GM12875 (cell line): ENCODE measurements at regions not wholly inside any gene's neighbourhood (a gene's known extent, or its start where the extent isn't known, plus 50 kb on each side); places are given as distances from the start of the nearest gene placed in this dataset.
"Not testable (repeated sequence)": the region's sequence is repeated elsewhere in the genome, so short reads cannot be mapped to it uniquely, and the experiment has no call there.

ENCODE experiments used
- H3K4me3 ChIP-seq: one replicate; pipeline ENCODE4 v1.5.1; 2011; ENCODE audit warnings: low read depth, low read length, control low read depth
- TF ChIP-seq, protein P1 (sequence below): IDR thresholded peaks from 2 replicates; pipeline ENCODE4 v1.5.1; 2011; ENCODE audit warnings: low read depth, mild to moderate bottlenecking, control low read depth, inconsistent platforms, low read length, moderate library complexity, borderline replicate concordance; ENCODE audit not compliant: insufficient read depth

DNA sequence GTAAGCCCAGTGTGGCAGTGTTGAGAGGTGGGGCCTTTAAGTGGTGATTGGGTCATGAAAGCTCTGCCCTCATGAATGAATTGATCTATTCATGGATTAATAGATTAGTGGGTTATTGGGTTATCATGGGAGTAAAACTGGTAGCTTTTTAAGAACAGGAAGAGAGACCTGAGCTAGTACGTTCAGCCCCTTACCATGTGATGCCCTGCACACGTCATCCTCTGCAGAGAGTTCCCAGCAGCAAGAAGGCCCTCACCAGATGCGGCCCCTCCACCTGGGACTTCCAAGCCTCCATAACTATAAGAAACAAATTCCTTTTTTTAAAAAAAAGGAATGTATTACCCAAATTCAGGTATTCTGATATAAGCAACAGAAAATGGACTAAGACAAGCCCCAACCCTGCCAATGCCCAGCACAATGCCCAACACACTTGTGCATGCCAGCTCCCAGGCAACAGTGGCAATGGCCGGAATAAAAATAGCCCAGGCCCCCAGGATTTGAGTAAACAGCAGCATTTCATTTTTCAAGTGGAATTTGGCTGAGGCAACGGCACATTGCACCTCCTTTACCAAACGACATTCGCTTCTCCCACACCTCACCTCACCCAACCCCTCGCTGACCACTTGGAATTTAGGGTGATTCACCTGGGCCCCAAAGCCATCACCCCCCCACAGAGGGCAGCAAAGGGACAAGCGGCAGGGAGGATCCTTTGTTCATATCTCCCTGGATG, 215.9 kb downstream of the TOMM20 start:
- TF ChIP-seq, protein P1, sequence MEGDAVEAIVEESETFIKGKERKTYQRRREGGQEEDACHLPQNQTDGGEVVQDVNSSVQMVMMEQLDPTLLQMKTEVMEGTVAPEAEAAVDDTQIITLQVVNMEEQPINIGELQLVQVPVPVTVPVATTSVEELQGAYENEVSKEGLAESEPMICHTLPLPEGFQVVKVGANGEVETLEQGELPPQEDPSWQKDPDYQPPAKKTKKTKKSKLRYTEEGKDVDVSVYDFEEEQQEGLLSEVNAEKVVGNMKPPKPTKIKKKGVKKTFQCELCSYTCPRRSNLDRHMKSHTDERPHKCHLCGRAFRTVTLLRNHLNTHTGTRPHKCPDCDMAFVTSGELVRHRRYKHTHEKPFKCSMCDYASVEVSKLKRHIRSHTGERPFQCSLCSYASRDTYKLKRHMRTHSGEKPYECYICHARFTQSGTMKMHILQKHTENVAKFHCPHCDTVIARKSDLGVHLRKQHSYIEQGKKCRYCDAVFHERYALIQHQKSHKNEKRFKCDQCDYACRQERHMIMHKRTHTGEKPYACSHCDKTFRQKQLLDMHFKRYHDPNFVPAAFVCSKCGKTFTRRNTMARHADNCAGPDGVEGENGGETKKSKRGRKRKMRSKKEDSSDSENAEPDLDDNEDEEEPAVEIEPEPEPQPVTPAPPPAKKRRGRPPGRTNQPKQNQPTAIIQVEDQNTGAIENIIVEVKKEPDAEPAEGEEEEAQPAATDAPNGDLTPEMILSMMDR = no peak
- no peak overlapping the region for H3K4me3 ChIP-seq

DNA sequence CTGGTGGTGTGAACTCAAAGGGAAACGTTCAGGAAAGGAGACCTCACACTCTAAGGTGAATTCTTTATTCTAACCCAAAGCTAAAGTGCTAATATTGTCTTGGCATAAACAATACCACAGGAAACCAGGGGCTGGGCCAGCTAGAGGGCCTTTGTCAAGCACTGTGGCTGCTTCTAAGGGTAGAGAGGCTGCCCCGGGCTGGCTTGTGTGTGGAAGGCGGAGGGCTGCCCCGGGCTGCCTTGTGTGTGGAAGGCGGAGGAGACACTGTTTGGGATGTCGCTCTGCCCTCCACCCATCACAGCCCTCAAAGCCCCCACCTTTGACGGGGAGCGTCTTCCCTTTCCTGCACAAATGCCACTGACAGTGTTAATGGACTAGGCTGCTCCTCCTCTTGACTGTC, 216.8 kb downstream of the TOMM20 start:
- TF ChIP-seq, protein P1 = no peak
- H3K4me3 ChIP-seq = no peak overlapping the region

DNA sequence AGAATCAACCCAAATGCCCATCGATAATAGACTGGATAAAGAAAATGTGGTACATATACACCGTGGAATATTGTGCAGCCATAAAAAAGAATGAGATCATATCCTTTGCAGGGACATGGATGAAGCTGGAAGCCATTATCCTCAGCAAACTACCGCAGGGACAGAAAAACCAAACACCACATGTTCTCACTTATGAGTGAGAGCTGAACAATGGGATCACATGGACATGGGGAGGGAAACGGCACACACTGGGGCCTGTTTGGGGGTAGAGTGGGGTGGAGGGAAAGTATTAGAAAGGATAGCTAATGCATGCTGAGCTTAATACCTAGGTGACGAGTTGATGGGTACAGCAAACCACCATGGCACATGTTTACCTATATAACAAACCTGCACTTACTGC, 217.5 kb downstream of the TOMM20 start:
- not testable (repeated sequence) for H3K4me3 ChIP-seq

DNA sequence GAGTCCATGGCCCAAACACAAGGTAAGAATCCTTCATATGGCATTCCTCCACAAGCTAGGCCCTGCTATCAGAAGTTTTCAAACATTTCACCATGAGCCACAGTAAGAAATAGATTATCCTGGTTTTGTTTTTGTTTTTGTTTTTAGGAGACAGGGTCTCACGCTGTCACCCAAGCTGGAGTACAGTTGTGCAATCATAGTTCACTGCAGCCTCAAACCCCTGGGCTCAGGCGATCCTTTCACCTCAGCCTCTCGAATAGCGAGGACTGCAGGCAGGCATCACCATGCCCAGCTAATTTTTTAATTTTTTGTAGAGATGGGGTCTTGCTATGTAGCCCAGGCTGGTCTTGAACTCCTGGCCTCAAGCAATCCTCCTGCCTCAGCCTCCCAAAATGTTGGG, 218.8 kb downstream of the TOMM20 start:
- H3K4me3 ChIP-seq = no peak overlapping the region
- TF ChIP-seq, protein P1 = no peak

DNA sequence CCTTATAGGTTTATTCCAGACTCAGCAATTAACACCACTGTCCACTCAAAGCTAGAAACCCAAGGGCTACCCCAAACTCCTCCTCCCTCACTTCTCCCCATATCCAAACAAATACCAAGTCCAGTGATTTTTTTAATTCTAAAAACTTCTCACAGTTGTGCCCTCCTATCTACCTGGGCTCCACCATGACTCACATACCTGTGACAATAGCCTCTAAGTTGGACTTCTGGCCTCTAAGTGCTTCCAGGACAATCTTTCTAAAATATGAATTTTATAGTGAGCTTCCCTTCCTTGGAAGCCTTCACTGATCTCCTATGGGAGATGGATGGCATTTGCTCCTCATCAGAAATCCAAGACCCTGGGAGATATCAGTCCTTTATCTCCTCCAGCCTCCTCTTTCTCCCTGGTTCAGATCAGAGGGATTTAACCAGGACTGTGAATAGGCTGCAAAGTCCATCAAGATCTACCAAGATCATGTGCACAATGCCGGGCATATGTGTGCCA, 219.3 kb downstream of the TOMM20 start:
- TF ChIP-seq, protein P1 = no peak
- no peak overlapping the region for H3K4me3 ChIP-seq

DNA sequence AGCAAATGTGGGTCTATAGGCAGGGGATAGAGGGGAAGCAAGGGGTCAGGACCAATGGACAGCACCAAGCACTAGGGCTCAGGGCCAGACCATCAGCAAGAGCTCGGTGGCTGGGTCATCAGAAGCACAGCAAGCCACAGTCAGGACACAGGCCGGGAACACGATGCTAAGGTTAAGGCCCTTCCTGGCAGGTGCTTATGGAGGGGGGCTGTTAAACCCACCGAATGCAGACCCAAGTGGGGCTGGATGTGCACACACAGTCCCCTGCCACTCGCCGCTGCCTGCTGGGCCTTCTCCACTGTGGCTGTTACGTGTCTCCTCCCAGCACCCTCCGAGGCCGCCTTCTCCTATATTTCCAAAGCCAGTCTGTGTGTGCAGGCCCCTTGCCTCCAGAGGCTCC, 220.1 kb downstream of the TOMM20 start:
- H3K4me3 ChIP-seq = no peak overlapping the region
- TF ChIP-seq, protein P1 = no peak

DNA sequence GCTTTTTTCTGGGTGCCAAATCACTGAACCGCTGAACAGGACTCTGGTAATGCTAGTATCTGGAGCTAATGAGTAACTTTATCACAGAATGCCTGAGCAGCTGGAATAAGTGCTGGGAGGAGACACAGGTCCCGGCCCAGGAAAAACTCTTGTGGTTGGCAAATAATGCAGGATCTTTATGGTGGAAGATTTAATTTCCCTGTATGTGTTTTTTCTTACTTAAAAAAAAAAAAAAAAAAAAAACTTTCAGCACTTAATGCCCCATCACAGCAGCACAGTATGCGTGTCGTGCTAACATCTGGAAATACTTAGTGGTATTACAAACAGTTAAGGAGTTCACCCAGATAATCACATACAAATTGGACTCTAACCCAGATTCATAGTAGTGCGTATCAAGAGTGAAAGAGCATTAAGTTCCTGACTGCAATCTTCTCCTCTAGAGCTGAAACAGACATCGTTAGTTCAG, 220.7 kb downstream of the TOMM20 start:
- TF ChIP-seq, protein P1 = no peak
- no peak overlapping the region for H3K4me3 ChIP-seq
